Sigmoid colon (tissue), 6 donors: ENCODE measurements at regions not wholly inside any gene's neighbourhood (a gene's known extent, or its start where the extent isn't known, plus 50 kb on each side); places are given as distances from the start of the nearest gene placed in this dataset.
"Not testable (repeated sequence)": the region's sequence is repeated elsewhere in the genome, so short reads cannot be mapped to it uniquely, and the experiment has no call there.

ENCODE experiments used
- DNase-seq: peaks from one replicate; pipeline ENCODE4 v3.0.0-alpha.2; 2019
- H3K27ac ChIP-seq, 4 donors: fragments of 200-600 bp; sonication (generic); one replicate each; pipeline ENCODE4 v1.5.1; 2016 to 2019; ENCODE audit warnings: mild to moderate bottlenecking in 1 of 4
- H3K27me3 ChIP-seq, 3 donors: fragments of 200-600 bp; sonication (generic); one replicate each; pipeline ENCODE4 v1.5.1; 2019; ENCODE audit warnings: mild to moderate bottlenecking in 1 of 3
- H3K36me3 ChIP-seq, 4 donors: fragments of 200-600 bp; sonication (generic); one replicate each; pipeline ENCODE4 v1.5.1; 2016 to 2019
- H3K4me1 ChIP-seq, 4 donors: fragments of 200-600 bp; sonication (generic); one replicate each; pipeline ENCODE4 v1.5.1; 2017 to 2019
- H3K4me3 ChIP-seq, 4 donors: fragments of 200-600 bp; sonication (generic); one replicate each; pipeline ENCODE4 v1.5.1; 2017 to 2019; ENCODE audit warnings: mild to moderate bottlenecking in 2 of 4, moderate library complexity in 1 of 4
- H3K9me3 ChIP-seq, 4 donors: fragments of 200-600 bp in 3 of 4; sonication (generic) in 3 of 4; one replicate each; pipeline versions ENCODE4 v1.5.1 to v1.6.1; 2013 to 2019
- CTCF ChIP-seq, 4 experiments: fragments of 450-650 bp in 3 of 4; fragments of 200-600 bp in 1 of 4; IDR thresholded peaks; one replicate each; pipeline ENCODE4 v1.5.1; 2016 to 2019; ENCODE audit warnings: antibody characterized with exemption in 4 of 4, mild to moderate bottlenecking in 3 of 4, moderate library complexity in 2 of 4
- EP300 ChIP-seq, 4 donors: sonication (generic); formaldehyde crosslinking; IDR thresholded peaks; one replicate each; pipeline ENCODE4 v1.6.1; 2017; ENCODE audit warnings: antibody characterized with exemption in 4 of 4
- POLR2A ChIP-seq, 2 donors: fragments of 450-650 bp; IDR thresholded peaks; one replicate each; pipeline ENCODE4 v1.6.1; 2016; ENCODE audit warnings: antibody characterized with exemption in 2 of 2, mild to moderate bottlenecking in 2 of 2, moderate library complexity in 2 of 2
- POLR2AphosphoS5 ChIP-seq, 4 donors: sonication (generic); formaldehyde crosslinking; IDR thresholded peaks; one replicate each; pipeline ENCODE4 v1.6.1; 2017; ENCODE audit warnings: antibody characterized with exemption in 4 of 4
- WGBS, 2 donors: extraction: QIAGEN DNeasy Blood & Tissue Kit; methylation state at CpG; one replicate each; pipeline ENCODE4 v1.1.7; 2013; 5-methylcytosine and 5-hydroxymethylcytosine counted together
- intact Hi-C: fragments of 100-400 bp; cut with DNase I; formaldehyde crosslinking; loops from one replicate; pipeline ENCODE4 v1.15.1; 2023
- donor health status: healthy with polysubstance abuse.
- donor health status: healthy.

- TF ChIP-seq POLR2A (IDR thresholded peaks at IDR 0.05): no peak
- no peak for TF ChIP-seq EP300 (IDR thresholded peaks at IDR 0.05)
- no peak for TF ChIP-seq CTCF (IDR thresholded peaks at IDR 0.05)
- TF ChIP-seq POLR2AphosphoS5 (IDR thresholded peaks at IDR 0.05): no peak
- no peak overlapping the region for H3K4me3 ChIP-seq
- intact Hi-C loops: no loop called here
- peaks cover 0 to 5% (median under 1%) of the 10 kb centered on the region in 4 donors for H3K9me3 ChIP-seq
- no peak for DNase-seq
- no peaks in the 10 kb centered on the region for H3K4me1 ChIP-seq
- H3K36me3 ChIP-seq: no peaks in the 10 kb centered on the region
- no peaks in the 10 kb centered on the region for H3K27me3 ChIP-seq
- H3K27ac ChIP-seq: no peak overlapping the region
- WGBS, 2 donors: 66 to 77% methylated on average over 4 of the region's 4 CpGs
Measured at GRCh38 chr5:138686668-138687067, 66.6 kb upstream of the CTNNA1 start.

GRCh38 chr5:138685193-138685745 is 68.0 kb upstream of the CTNNA1 start:
- intact Hi-C loops: no loop called here
- Histone ChIP-seq H3K9me3 (peaks cover 0 to 5% (median under 1%) of the 10 kb centered on the region in 4 donors), H3K4me3 (no peak overlapping the region), H3K27me3 (no peaks in the 10 kb centered on the region), H3K36me3 (no peaks in the 10 kb centered on the region), H3K4me1 (no peaks in the 10 kb centered on the region), H3K27ac (no peak overlapping the region)
- no peak for DNase-seq
- no peak for TF ChIP-seq POLR2A (IDR thresholded peaks at IDR 0.05)
- TF ChIP-seq EP300 (IDR thresholded peaks at IDR 0.05): no peak
- no peak for TF ChIP-seq CTCF (IDR thresholded peaks at IDR 0.05)
- no peak for TF ChIP-seq POLR2AphosphoS5 (IDR thresholded peaks at IDR 0.05)
- WGBS, 2 donors: 44 to 61% methylated on average over 2 of the region's 2 CpGs

GRCh38 chr5:138682462-138682861 is 70.8 kb upstream of the CTNNA1 start:
- H3K27ac ChIP-seq, H3K36me3 ChIP-seq, DNase-seq, intact Hi-C loops, H3K9me3 ChIP-seq, H3K4me3 ChIP-seq, H3K4me1 ChIP-seq, H3K27me3 ChIP-seq: not testable (repeated sequence)
- 76 to 88% methylated on average over 2 to 3 of the region's 4 CpGs for WGBS, 2 donors

- intact Hi-C loops: not testable (repeated sequence)
- WGBS, 2 donors: 95 to 97% methylated on average over 2 of the region's 3 CpGs
Measured at GRCh38 chr5:138678826-138679225, 74.4 kb upstream of the CTNNA1 start.

GRCh38 chr5:138677782-138678181 is 75.4 kb upstream of the CTNNA1 start:
- WGBS, 2 donors: 74 to 76% methylated on average over 3 of the region's 3 CpGs
- Histone ChIP-seq H3K27me3 (no peaks in the 10 kb centered on the region), H3K27ac (no peak overlapping the region), H3K36me3 (no peaks in the 10 kb centered on the region), H3K4me3 (no peak overlapping the region), H3K4me1 (no peaks in the 10 kb centered on the region), H3K9me3 (peaks cover 0 to 4% (median 0%) of the 10 kb centered on the region in 4 donors)
- TF ChIP-seq EP300 (IDR thresholded peaks at IDR 0.05) (no peak), POLR2A (IDR thresholded peaks at IDR 0.05) (no peak), POLR2AphosphoS5 (IDR thresholded peaks at IDR 0.05) (no peak)
- intact Hi-C loops: no loop called here
- DNase-seq: no peak

More at GRCh38 chr5:138678826-138679225, 74.4 kb upstream of the CTNNA1 start:
- H3K4me1 ChIP-seq, DNase-seq, H3K4me3 ChIP-seq, H3K9me3 ChIP-seq, H3K27ac ChIP-seq, H3K27me3 ChIP-seq, H3K36me3 ChIP-seq: not testable (repeated sequence)

- Histone ChIP-seq H3K27ac (no peak overlapping the region), H3K27me3 (no peaks in the 10 kb centered on the region), H3K4me3 (no peak overlapping the region), H3K4me1 (no peaks in the 10 kb centered on the region), H3K36me3 (no peaks in the 10 kb centered on the region), H3K9me3 (peaks cover 0 to 4% (median 0%) of the 10 kb centered on the region in 4 donors)
- intact Hi-C loops: no loop called here
- TF ChIP-seq POLR2AphosphoS5 (IDR thresholded peaks at IDR 0.05) (no peak), POLR2A (IDR thresholded peaks at IDR 0.05) (no peak), CTCF (IDR thresholded peaks at IDR 0.05) (no peak), EP300 (IDR thresholded peaks at IDR 0.05) (no peak)
- no peak for DNase-seq
- 77 to 83% methylated on average over 4 of the region's 4 CpGs for WGBS, 2 donors
Measured at GRCh38 chr5:138676556-138677193, 76.5 kb upstream of the CTNNA1 start.
